Stimulated activated memory B cell treated with anti-CD40 and anti-IgM and Interleukin-4, amounts not matched to agents 10 μg/mL and 1 μg/mL and 100 μg/mL, for 72 hours (primary cell): ENCODE measurements at regions not wholly inside any gene's neighbourhood (a gene's known extent, or its start where the extent isn't known, plus 50 kb on each side); places are given as distances from the start of the nearest gene placed in this dataset.

Experiments
- ATAC-seq: fragments of 150-1000 bp; cut with Tn5 transposase; 2 replicates; pipeline ENCODE4 v1.10.0; 2021
- H3K27ac Mint-ChIP-seq: one replicate; pipeline ENCODE4 v1.8.0; 2022; ENCODE audit warnings: mild to moderate bottlenecking, mixed read lengths
- H3K27me3 Mint-ChIP-seq: one replicate; pipeline ENCODE4 v1.8.0; 2022; ENCODE audit warnings: mixed read lengths
- H3K36me3 Mint-ChIP-seq: one replicate; pipeline ENCODE4 v1.8.0; 2022; ENCODE audit warnings: mixed read lengths
- H3K4me1 Mint-ChIP-seq: one replicate; pipeline ENCODE4 v1.8.0; 2022; ENCODE audit warnings: mixed read lengths
- H3K4me3 Mint-ChIP-seq: one replicate; pipeline ENCODE4 v1.8.0; 2022; ENCODE audit warnings: mild to moderate bottlenecking, moderate library complexity, mixed read lengths
- H3K9me3 Mint-ChIP-seq: one replicate; pipeline ENCODE4 v1.8.0; 2022; ENCODE audit warnings: mixed read lengths

DNA sequence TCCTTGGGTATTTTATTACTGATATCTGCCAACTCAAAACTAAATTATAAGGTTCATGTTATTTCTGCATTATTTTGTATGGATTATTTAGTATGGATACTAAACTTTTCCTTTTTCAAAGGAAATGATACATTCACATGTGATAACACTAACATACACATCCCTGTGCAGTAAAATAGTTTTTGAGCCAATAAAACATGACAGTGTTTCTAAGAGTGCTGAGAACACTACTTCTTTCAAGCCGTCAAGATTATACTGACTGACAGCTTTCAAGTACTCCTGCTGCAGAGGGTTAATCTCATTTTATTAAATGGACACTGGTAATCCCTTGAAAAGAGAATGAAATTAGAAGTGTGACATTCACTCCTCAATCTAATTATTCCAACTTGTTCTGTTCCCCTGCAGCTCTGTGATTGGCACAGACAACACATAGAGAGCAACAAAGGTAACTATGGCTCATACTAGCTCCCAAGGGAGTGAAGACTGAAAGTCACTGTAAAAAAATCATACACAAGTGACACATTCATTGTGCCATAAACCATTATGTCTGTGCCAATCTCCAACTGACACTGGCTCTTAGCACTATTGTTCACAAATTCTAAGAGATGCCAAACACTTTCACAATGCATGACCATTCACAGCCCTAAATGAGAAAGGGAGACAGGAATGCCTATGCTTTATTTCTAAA lies 468.6 kb downstream of the SHQ1 start:
- H3K27me3 Mint-ChIP-seq: no peaks in the 10 kb centered on the region
- no peak overlapping the region for H3K4me3 Mint-ChIP-seq
- H3K27ac Mint-ChIP-seq: no peak overlapping the region
- no peak for ATAC-seq
- H3K36me3 Mint-ChIP-seq: peaks cover 12% of the 10 kb centered on the region
- no peaks in the 10 kb centered on the region for H3K9me3 Mint-ChIP-seq
- H3K4me1 Mint-ChIP-seq: peaks cover 50% of the 10 kb centered on the region

- Mint-ChIP-seq H3K36me3 (peaks cover 20% of the 10 kb centered on the region), H3K27me3 (no peaks in the 10 kb centered on the region), H3K27ac (no peak overlapping the region), H3K9me3 (no peaks in the 10 kb centered on the region), H3K4me3 (no peak overlapping the region), H3K4me1 (peaks cover 37% of the 10 kb centered on the region)
- no peak for ATAC-seq
These were observed 470.0 kb downstream of the SHQ1 start for GRCh38 chr3:72378287-72378686.

- Mint-ChIP-seq H3K4me1 (peaks cover 26% of the 10 kb centered on the region), H3K9me3 (no peaks in the 10 kb centered on the region), H3K36me3 (peaks cover 20% of the 10 kb centered on the region), H3K4me3 (no peak overlapping the region), H3K27ac (no peak overlapping the region), H3K27me3 (no peaks in the 10 kb centered on the region)
- ATAC-seq: no peak
These were observed 471.1 kb downstream of the SHQ1 start for GRCh38 chr3:72376956-72377710.

DNA sequence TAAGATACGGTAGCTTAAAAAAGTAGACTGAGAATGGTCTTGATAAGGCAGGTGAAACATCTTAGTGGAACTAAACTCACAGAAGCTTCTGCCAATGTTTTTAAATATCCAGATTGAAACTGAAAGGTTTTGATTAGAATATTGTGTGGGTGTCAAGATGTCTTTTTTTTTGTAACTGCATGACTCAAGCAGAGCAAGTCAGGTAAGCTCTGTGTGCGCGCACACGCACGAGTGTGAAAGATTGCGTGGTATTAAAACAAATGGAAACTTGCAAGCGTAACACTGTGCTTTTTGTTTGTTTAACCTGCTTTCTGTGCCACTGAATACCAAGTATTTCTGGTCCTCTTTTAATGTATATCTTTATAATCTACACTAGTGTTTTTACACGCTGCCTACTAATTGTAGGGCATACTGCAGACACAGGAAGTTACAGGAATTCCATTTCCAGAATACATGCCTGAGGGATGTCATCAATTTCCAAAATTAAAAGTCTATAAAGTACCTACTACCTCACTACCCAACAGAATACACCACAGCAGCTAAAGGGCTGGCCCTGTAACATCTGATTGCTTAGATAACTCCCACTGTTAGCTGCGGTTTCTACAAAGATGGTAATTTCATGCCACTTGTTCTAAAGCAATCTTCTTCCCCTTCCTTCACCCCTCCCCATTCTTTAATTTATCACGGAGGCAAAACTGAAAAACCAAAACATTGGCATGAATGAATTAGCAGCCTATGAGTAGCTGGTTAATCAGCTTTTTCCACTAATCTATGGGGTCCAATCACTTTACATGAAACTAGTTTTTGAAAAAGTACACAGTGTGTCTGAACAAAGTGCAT lies 472.8 kb downstream of the SHQ1 start:
- no peaks in the 10 kb centered on the region for H3K9me3 Mint-ChIP-seq
- H3K4me3 Mint-ChIP-seq: no peak overlapping the region
- H3K27me3 Mint-ChIP-seq: no peaks in the 10 kb centered on the region
- no peak overlapping the region for H3K27ac Mint-ChIP-seq
- ATAC-seq: peak; percentile 41
- peaks cover 20% of the 10 kb centered on the region for H3K36me3 Mint-ChIP-seq
- H3K4me1 Mint-ChIP-seq: peaks cover 11% of the 10 kb centered on the region

- peaks cover 6% of the 10 kb centered on the region for H3K4me1 Mint-ChIP-seq
- H3K9me3 Mint-ChIP-seq: no peaks in the 10 kb centered on the region
- ATAC-seq: no peak
- peaks cover 10% of the 10 kb centered on the region for H3K36me3 Mint-ChIP-seq
- H3K27ac Mint-ChIP-seq: no peak overlapping the region
- H3K27me3 Mint-ChIP-seq: no peaks in the 10 kb centered on the region
- no peak overlapping the region for H3K4me3 Mint-ChIP-seq
These were observed 475.1 kb downstream of the SHQ1 start for GRCh38 chr3:72373139-72373538.

DNA sequence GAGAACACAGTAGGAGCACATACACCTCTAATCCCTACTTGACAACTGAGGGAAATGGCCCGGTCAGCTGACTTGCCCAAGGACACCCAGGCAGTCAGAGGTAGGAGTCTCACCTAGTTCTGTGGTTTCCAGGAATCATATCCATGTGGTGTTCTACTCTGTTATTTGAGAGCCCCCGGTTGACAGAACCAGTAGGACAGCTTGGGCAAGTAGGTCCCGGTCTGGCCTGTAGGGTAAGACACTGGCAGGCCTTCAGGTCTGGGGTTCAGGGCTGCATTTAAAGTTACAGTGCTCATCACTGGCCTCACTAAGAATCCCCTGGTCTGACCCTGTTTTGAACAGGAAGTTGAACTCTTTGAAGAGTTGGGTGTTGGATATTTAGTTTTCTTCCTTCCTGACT lies 476.1 kb downstream of the SHQ1 start:
- no peaks in the 10 kb centered on the region for H3K27me3 Mint-ChIP-seq
- peaks cover 8% of the 10 kb centered on the region for H3K36me3 Mint-ChIP-seq
- no peak for ATAC-seq
- H3K9me3 Mint-ChIP-seq: no peaks in the 10 kb centered on the region
- H3K4me3 Mint-ChIP-seq: no peak overlapping the region
- no peak overlapping the region for H3K27ac Mint-ChIP-seq
- H3K4me1 Mint-ChIP-seq: peaks cover 6% of the 10 kb centered on the region

GRCh38 chr3:72371431-72371830 lies 476.8 kb downstream of the SHQ1 start:
- peaks cover 6% of the 10 kb centered on the region for H3K4me1 Mint-ChIP-seq
- H3K4me3 Mint-ChIP-seq: no peak overlapping the region
- H3K27me3 Mint-ChIP-seq: no peaks in the 10 kb centered on the region
- H3K36me3 Mint-ChIP-seq: peaks cover 8% of the 10 kb centered on the region
- no peaks in the 10 kb centered on the region for H3K9me3 Mint-ChIP-seq
- ATAC-seq: no peak
- H3K27ac Mint-ChIP-seq: no peak overlapping the region

DNA sequence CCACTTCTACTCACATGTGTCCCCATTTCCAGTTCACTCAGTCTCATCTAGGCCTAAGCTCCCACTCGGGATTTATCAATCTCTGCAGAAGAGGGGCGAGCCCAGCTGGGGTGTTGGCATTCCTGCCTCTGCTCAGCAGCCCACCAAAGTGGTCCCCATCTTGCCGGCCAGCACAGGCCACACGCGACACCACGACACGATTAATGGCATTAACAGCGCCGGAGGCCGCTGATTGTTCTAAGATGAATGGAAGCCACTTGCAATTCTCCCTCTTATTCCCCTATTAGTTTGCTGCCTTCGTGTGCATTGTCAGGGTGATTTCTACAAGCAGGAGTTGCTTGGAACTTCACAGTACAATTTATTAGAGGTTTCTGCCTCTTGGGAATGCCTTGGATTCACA lies 477.3 kb downstream of the SHQ1 start:
- H3K27ac Mint-ChIP-seq: no peak overlapping the region
- ATAC-seq: no peak
- no peaks in the 10 kb centered on the region for H3K9me3 Mint-ChIP-seq
- H3K4me3 Mint-ChIP-seq: no peak overlapping the region
- H3K36me3 Mint-ChIP-seq: peaks cover 8% of the 10 kb centered on the region
- H3K4me1 Mint-ChIP-seq: peaks cover 5% of the 10 kb centered on the region
- H3K27me3 Mint-ChIP-seq: no peaks in the 10 kb centered on the region

DNA sequence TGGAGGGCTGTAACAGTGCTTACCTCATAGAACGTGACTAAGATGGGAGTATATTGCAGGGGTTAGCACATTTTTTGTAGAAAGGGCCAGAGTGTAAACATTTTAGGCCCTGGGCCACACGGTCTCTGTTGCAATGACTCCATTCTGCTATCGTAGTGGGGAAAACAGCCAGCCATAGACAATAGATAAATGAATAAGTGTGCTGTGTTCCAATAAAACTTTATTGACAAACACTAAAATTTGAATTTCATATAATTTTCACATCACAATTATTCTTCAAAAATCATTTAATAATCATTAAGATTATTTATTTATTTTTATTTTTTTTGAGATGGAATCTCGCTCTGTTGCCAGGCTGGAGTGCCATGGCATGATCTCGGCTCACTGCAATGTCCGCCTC lies 478.6 kb downstream of the SHQ1 start:
- H3K4me3 Mint-ChIP-seq: no peak overlapping the region
- H3K9me3 Mint-ChIP-seq: no peaks in the 10 kb centered on the region
- H3K36me3 Mint-ChIP-seq: peaks cover 8% of the 10 kb centered on the region
- no peaks in the 10 kb centered on the region for H3K4me1 Mint-ChIP-seq
- H3K27ac Mint-ChIP-seq: no peak overlapping the region
- no peak for ATAC-seq
- no peaks in the 10 kb centered on the region for H3K27me3 Mint-ChIP-seq

- Mint-ChIP-seq H3K4me3 (no peak overlapping the region), H3K9me3 (no peaks in the 10 kb centered on the region), H3K27ac (no peak overlapping the region), H3K4me1 (no peaks in the 10 kb centered on the region), H3K27me3 (no peaks in the 10 kb centered on the region), H3K36me3 (peaks cover under 1% of the 10 kb centered on the region)
- ATAC-seq: no peak
These were observed 479.8 kb downstream of the SHQ1 start for GRCh38 chr3:72368331-72368975.

DNA sequence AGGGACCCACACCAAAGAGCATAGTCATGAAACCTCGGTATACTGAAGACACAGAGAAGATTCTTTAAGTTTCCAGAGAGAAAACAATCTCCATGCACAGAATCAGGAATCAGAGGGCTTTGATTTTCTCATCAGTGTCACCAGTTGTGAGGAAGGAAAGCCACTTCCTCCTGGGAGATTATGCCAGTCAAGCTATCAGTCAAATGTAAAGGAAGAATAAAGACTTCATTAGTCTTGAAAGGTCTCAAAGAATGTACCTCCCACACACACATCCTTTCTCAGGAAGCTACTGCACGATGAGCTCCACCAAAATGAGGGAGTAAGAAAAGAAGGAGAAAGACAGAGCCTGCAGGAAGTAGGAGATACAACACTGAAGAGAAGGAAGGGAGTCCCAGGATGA lies 486.3 kb downstream of the SHQ1 start:
- Mint-ChIP-seq H3K27ac (no peak overlapping the region), H3K36me3 (no peaks in the 10 kb centered on the region), H3K4me1 (no peaks in the 10 kb centered on the region), H3K27me3 (peaks cover 10% of the 10 kb centered on the region), H3K4me3 (no peak overlapping the region), H3K9me3 (no peaks in the 10 kb centered on the region)
- ATAC-seq: no peak

- no peak for ATAC-seq
- Mint-ChIP-seq H3K9me3 (no peaks in the 10 kb centered on the region), H3K4me1 (no peaks in the 10 kb centered on the region), H3K27ac (no peak overlapping the region), H3K27me3 (peaks cover 10% of the 10 kb centered on the region), H3K36me3 (no peaks in the 10 kb centered on the region), H3K4me3 (no peak overlapping the region)
These were observed 488.5 kb downstream of the SHQ1 start for GRCh38 chr3:72359743-72360142.

GRCh38 chr3:72355168-72355567 lies 493.1 kb downstream of the SHQ1 start:
- Mint-ChIP-seq H3K4me1 (no peaks in the 10 kb centered on the region), H3K36me3 (no peaks in the 10 kb centered on the region), H3K27ac (no peak overlapping the region), H3K4me3 (no peak overlapping the region), H3K27me3 (peaks cover 18% of the 10 kb centered on the region), H3K9me3 (no peaks in the 10 kb centered on the region)
- no peak for ATAC-seq

- Mint-ChIP-seq H3K4me1 (no peaks in the 10 kb centered on the region), H3K36me3 (no peaks in the 10 kb centered on the region), H3K9me3 (no peaks in the 10 kb centered on the region), H3K4me3 (no peak overlapping the region), H3K27me3 (peaks cover 18% of the 10 kb centered on the region), H3K27ac (no peak overlapping the region)
- ATAC-seq: no peak
These were observed 493.8 kb downstream of the SHQ1 start for GRCh38 chr3:72354486-72354885.
